GM12878 (cell line): ENCODE measurements at regions not wholly inside any gene's neighbourhood (a gene's known extent, or its start where the extent isn't known, plus 50 kb on each side); places are given as distances from the start of the nearest gene placed in this dataset.
"Not testable (repeated sequence)": the region's sequence is repeated elsewhere in the genome, so short reads cannot be mapped to it uniquely, and the experiment has no call there.

Source experiments
- ATAC-seq: fragments of 200-7000 bp; cut with Tn5 transposase; 3 replicates; pipeline ENCODE4 v1.9.1; 2020; ENCODE audit warnings: mild to moderate bottlenecking, moderate library complexity
- BruUV-seq: library from RNA; stranded (reverse); fragments of 400-500 nt; replicated peaks from 2 replicates; lab custom pipeline; 2021; lab: Mats Ljungman, UMichigan
- CTCF ChIA-PET: fragments of 300-600 bp; sonication (Branson Sonifier 250); formaldehyde crosslinking; extraction: SDS; loops from one replicate; lab custom pipeline; 2021; ENCODE audit warnings: inconsistent platforms; lab: Yijun Ruan, JAX
- POLR2A ChIA-PET: fragments of 350-600 bp; formaldehyde crosslinking; extraction: SDS; loops from one replicate; lab custom pipeline; 2021; ENCODE audit warnings: inconsistent platforms; lab: Charles Lee
- RAD21 ChIA-PET: fragments of 300-600 bp; sonication (Branson Sonifier 250); formaldehyde crosslinking; loops from one replicate; lab custom pipeline; 2023; ENCODE audit warnings: antibody characterized with exemption; ENCODE audit not compliant: unreplicated experiment; lab: Charles Lee
- SMC1A ChIA-PET: fragments of 300-600 bp; sonication (Branson Sonifier 250); formaldehyde crosslinking; loops from one replicate; lab custom pipeline; 2023; ENCODE audit not compliant: unreplicated experiment, uncharacterized antibody; lab: Charles Lee
- DNase-seq: peaks from one replicate; pipeline ENCODE4 v3.0.0-alpha.2; 2011; ENCODE audit warnings: low read depth, low spot score
- FAIRE-seq: peaks from 3 replicates; lab custom pipeline; 2011; peaks lifted over from hg19 to GRCh38; lab: Jason Lieb, UNC
- H2AFZ ChIP-seq: 2 replicates; pipeline ENCODE4 v1.6.0; 2011; ENCODE audit warnings: low read depth, low read length, control low read depth; ENCODE audit not compliant: control insufficient read depth
- H3K27ac ChIP-seq: 2 replicates; pipeline ENCODE4 v1.5.1; 2011; ENCODE audit warnings: control low read depth; ENCODE audit not compliant: control insufficient read depth, insufficient read depth
- H3K27me3 ChIP-seq, 2 experiments: replicated peaks in 1 of 2; 2 replicates each; pipeline versions ENCODE4 v1.6.0 to v1.6.1; 2011; ENCODE audit warnings: low read length in 1 of 2; ENCODE audit not compliant: control insufficient read depth in 2 of 2, insufficient read depth in 2 of 2
- H3K36me3 ChIP-seq, 2 experiments: 2 replicates each; pipeline ENCODE4 v1.5.1; 2011; ENCODE audit warnings: low read length in 1 of 2; ENCODE audit not compliant: control insufficient read depth in 2 of 2, insufficient read depth in 2 of 2
- H3K4me1 ChIP-seq: 2 replicates; pipeline ENCODE4 v1.6.1; 2011; ENCODE audit warnings: mild to moderate bottlenecking, low read length, moderate library complexity, mixed read lengths; ENCODE audit not compliant: control insufficient read depth, insufficient read depth
- H3K4me2 ChIP-seq: 2 replicates; pipeline ENCODE4 v1.6.0; 2011; ENCODE audit warnings: control low read depth; ENCODE audit not compliant: control insufficient read depth, insufficient read depth
- H3K4me3 ChIP-seq: fragments of 200-600 bp; sonication (generic); 2 replicates; pipeline ENCODE4 v1.5.1; 2016
- H3K79me2 ChIP-seq: 2 replicates; pipeline ENCODE4 v1.6.0; 2011; ENCODE audit warnings: low read length; ENCODE audit not compliant: control insufficient read depth, insufficient read depth
- H3K9ac ChIP-seq: 2 replicates; pipeline ENCODE4 v1.8.0; 2011; ENCODE audit warnings: low read length, control low read depth, mixed read lengths; ENCODE audit not compliant: control insufficient read depth, insufficient read depth
- H3K9me3 ChIP-seq: replicated peaks from 3 replicates; pipeline ENCODE4 v1.5.1; 2011; ENCODE audit warnings: mild to moderate bottlenecking, low read length; ENCODE audit not compliant: control insufficient read depth, insufficient read depth
- H4K20me1 ChIP-seq: 2 replicates; pipeline ENCODE4 v1.6.0; 2011; ENCODE audit not compliant: control insufficient read depth, insufficient read depth
- CHD2 ChIP-seq: IDR thresholded peaks from 2 replicates; pipeline ENCODE4 v1.6.1; 2011; ENCODE audit warnings: low read depth, low read length, improper control_type of control experiment, borderline replicate concordance
- CREM ChIP-seq: IDR thresholded peaks from 2 replicates; pipeline ENCODE4 v1.6.1; 2014; ENCODE audit warnings: antibody characterized with exemption, low read depth
- EGR1 ChIP-seq, 2 experiments: IDR thresholded peaks; 1 replicate in 1 of 2; 2 replicates in 1 of 2; pipeline ENCODE4 v1.6.1; 2011 to 2012; ENCODE audit warnings: low read depth in 2 of 2, low read length in 2 of 2, borderline replicate concordance in 1 of 2, mild to moderate bottlenecking in 1 of 2, moderate library complexity in 1 of 2
- HDGF ChIP-seq: fragments of 450-650 bp; IDR thresholded peaks from 2 replicates; pipeline ENCODE4 v1.6.1; 2016; ENCODE audit warnings: antibody characterized with exemption
- IKZF2 ChIP-seq, 2 experiments: fragments of 450-650 bp; IDR thresholded peaks; 2 replicates each; pipeline ENCODE4 v1.6.1; 2017; ENCODE audit warnings: mild to moderate bottlenecking in 2 of 2, moderate library complexity in 2 of 2
- MTA2 ChIP-seq: fragments of 450-650 bp; IDR thresholded peaks from 2 replicates; pipeline ENCODE4 v1.6.1; 2016; ENCODE audit warnings: low read depth, mild to moderate bottlenecking, moderate library complexity
- NFYB ChIP-seq: IDR thresholded peaks from 2 replicates; pipeline ENCODE4 v1.6.1; 2011; ENCODE audit warnings: low read depth, mild to moderate bottlenecking, low read length, improper control_type of control experiment, moderate library complexity; ENCODE audit not compliant: insufficient read depth
- POLR2AphosphoS5 ChIP-seq: IDR thresholded peaks from 2 replicates; pipeline ENCODE4 v1.6.1; 2011; ENCODE audit warnings: mild to moderate bottlenecking, low read length, inconsistent platforms
- SIN3A ChIP-seq: IDR thresholded peaks from 2 replicates; pipeline ENCODE4 v1.6.1; 2012; ENCODE audit warnings: low read depth, low read length, improper control_type of control experiment
- TCF7 ChIP-seq: IDR thresholded peaks from 2 replicates; pipeline ENCODE4 v1.6.1; 2014; ENCODE audit warnings: antibody characterized with exemption, borderline replicate concordance
- ZZZ3 ChIP-seq: IDR thresholded peaks from 2 replicates; pipeline ENCODE4 v1.6.1; 2011; ENCODE audit warnings: low read depth; ENCODE audit not compliant: control insufficient read depth, insufficient read length
- WGBS: methylation state at CpG from one replicate; pipeline ENCODE4 v1.1.6; 2016; ENCODE audit warnings: low lambda C conversion rate; ENCODE audit not compliant: insufficient replicate concordance, insufficient coverage; ENCODE audit errors: missing lambda C conversion rate; 5-methylcytosine and 5-hydroxymethylcytosine counted together
- in situ Hi-C: fragments of 300-500 bp; cut with MboI; formaldehyde crosslinking; loops from 9 replicates; pipeline ENCODE4 v1.14.3; 2018; ENCODE audit warnings: mixed read lengths
- intact Hi-C: fragments of 100-400 bp; cut with micrococcal nuclease; formaldehyde crosslinking; loops from one replicate; pipeline ENCODE4 v1.14.2; 2022; ENCODE audit not compliant: unreplicated experiment
- TF ChIP-seq, protein P1 (sequence below): fragments of 450-650 bp; IDR thresholded peaks from 2 replicates; pipeline ENCODE4 v1.6.1; 2017; ENCODE audit warnings: borderline replicate concordance
- TF ChIP-seq, protein P2 (sequence below): IDR thresholded peaks from 2 replicates; pipeline ENCODE4 v1.6.1; 2012; ENCODE audit warnings: low read depth, low read length, improper control_type of control experiment

DNA sequence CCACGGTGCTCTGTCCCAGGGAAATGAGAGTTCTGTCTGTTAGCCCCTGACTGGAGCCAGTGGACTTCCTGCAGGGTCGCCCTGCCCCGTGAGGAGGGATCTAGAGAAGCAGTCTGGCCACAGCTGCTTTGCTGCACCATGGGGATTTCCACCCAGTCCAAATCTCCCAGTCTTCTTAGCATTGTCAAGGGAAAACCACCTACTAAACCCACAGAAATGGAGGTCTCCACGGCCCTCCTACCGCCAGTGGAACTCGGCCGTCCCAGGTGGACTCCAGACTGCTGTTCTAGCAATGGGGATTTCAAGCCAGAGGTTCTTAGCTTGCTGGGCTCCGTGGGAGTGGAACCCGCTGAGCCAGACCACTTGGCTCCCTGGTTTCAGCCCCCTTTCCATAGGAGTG is 133.3 kb upstream of the PCDH7 start (continued):
- TF ChIP-seq IKZF2 (IDR thresholded peaks at IDR 0.05) (no peak), HDGF (no peak), ZZZ3 (no peak), CREM (no peak)

DNA sequence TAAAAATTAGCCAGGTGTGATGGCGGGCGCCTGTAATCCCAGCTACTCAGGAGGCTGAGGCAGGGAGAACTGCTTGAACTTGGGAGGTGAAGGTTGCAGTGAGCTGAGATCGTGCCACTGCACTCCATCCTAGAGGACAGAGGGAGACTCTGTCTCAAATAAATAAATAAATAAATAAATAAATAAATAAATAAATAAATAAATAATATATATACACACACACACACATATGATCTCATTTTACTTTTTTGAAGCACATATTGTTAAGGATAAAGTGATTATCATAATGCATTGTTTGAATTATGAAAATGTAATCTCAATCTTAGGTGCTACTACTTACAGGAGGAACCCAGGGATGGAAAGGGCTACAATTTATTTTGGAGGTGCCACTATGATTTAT is 130.5 kb upstream of the PCDH7 start:
- POLR2A ChIA-PET, H3K9ac ChIP-seq, H3K27ac ChIP-seq, DNase-seq, intact Hi-C loops, H3K4me1 ChIP-seq, H4K20me1 ChIP-seq, ATAC-seq, CTCF ChIA-PET, RAD21 ChIA-PET, H3K36me3 ChIP-seq, FAIRE-seq, in situ Hi-C loops, BruUV-seq, H3K79me2 ChIP-seq, H2AFZ ChIP-seq, H3K4me2 ChIP-seq, H3K27me3 ChIP-seq, H3K4me3 ChIP-seq, H3K9me3 ChIP-seq: not testable (repeated sequence)
- WGBS: 23% methylated on average over 3 of the region's 3 CpGs
- SMC1A ChIA-PET: interaction anchor here (1.0 kb wide), 1 partner anchor 16 kb away, joined by 3 read pairs; no protein-coding TSS in a partner anchor

DNA sequence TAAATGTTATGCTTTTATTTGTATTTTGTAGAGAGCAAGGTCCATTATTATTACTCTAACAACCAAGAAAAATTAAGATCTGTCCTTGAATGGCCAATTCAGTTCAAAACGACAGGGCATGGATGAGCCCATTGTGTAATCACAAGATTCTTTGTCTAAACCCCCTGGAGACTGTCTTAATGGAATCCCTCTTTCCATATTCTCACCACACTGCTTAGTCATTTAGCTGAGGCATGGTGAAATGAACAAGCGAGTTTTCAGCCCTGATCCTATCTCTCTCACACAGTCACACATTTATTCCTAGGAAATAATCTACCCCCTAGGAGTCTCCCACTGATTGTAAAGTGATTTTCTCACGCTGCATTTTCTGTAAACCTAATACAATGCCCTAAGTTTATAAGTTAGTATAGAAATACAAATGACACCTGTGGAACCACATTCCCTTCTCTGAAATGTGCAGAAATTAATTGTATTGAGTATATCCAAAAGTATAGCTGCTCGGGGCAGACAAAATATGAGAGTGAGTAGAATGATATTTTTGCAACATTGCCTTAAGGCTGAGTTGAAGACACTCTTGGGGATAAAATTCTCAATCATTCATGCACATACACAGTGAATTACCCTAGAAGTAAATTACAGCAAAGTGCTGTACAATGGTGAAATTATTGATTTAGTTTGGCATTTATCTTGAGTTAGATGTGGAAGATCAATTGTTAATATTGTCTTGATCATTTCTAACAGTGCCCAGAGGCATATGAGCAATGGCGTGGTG is 119.7 kb upstream of the PCDH7 start:
- Histone ChIP-seq H3K27ac (no peak overlapping the region), H3K4me3 (no peak overlapping the region), H3K4me1 (no peaks in the 10 kb centered on the region), H3K4me2 (no peak overlapping the region), H3K9ac (no peak overlapping the region), H3K79me2 (no peaks in the 10 kb centered on the region), H3K36me3 (no peaks in the 10 kb centered on the region), H3K27me3 (no peaks in the 10 kb centered on the region), H3K9me3 (no peaks in the 10 kb centered on the region), H4K20me1 (no peaks in the 10 kb centered on the region), H2AFZ (no peak overlapping the region)
- ATAC-seq (no peak), DNase-seq (no peak), FAIRE-seq (no peak)
- RAD21 ChIA-PET: interaction anchor here (1.2 kb wide), 1 partner anchor 16 kb away, joined by 3 read pairs; no protein-coding TSS in a partner anchor
- 13% methylated on average over 5 of the region's 5 CpGs for WGBS
- in situ Hi-C loops (no loop called here), intact Hi-C loops (no loop called here)
- SMC1A ChIA-PET: interaction anchor here (1.3 kb wide), 1 partner anchor 19 kb away, joined by 5 read pairs; no protein-coding TSS in a partner anchor
- POLR2A ChIA-PET: no interaction called here
- no TSS peak for BruUV-seq
- CTCF ChIA-PET: no interaction called here
- TF ChIP-seq MTA2 (no peak), EGR1 (IDR thresholded peaks at IDR 0.05; ENCODE audit: borderline replicate concordance in 1 of 2, low read depth in 2 of 2, low read length in 2 of 2) (no peak), SIN3A (no peak), TCF7 (no peak), CHD2 (no peak), NFYB (no peak), POLR2AphosphoS5 (no peak)
- TF ChIP-seq, protein P1, sequence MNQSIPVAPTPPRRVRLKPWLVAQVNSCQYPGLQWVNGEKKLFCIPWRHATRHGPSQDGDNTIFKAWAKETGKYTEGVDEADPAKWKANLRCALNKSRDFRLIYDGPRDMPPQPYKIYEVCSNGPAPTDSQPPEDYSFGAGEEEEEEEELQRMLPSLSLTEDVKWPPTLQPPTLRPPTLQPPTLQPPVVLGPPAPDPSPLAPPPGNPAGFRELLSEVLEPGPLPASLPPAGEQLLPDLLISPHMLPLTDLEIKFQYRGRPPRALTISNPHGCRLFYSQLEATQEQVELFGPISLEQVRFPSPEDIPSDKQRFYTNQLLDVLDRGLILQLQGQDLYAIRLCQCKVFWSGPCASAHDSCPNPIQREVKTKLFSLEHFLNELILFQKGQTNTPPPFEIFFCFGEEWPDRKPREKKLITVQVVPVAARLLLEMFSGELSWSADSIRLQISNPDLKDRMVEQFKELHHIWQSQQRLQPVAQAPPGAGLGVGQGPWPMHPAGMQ: no peak
- TF ChIP-seq, protein P2, sequence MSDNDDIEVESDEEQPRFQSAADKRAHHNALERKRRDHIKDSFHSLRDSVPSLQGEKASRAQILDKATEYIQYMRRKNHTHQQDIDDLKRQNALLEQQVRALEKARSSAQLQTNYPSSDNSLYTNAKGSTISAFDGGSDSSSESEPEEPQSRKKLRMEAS: no peak
